Motor neuron (in vitro differentiated cells): ENCODE measurements at regions not wholly inside any gene's neighbourhood (a gene's known extent, or its start where the extent isn't known, plus 50 kb on each side); places are given as distances from the start of the nearest gene placed in this dataset.
A peak's percentile ranks its signal among the peaks of the same experiment; 100 is the strongest.

Experiments used
- ATAC-seq, 8 experiments: fragments of 200-7000 bp; cut with Tn5 transposase; replicated peaks in 6 of 8; 2 replicates each; pipeline ENCODE4 v1.8.0; 2021; ENCODE audit warnings: mild to moderate bottlenecking in 8 of 8, moderate library complexity in 8 of 8
- H3K27ac ChIP-seq, 2 donors: fragments of 250-450 bp; sonication (Bioruptor Pico); 2 replicates each; pipeline ENCODE4 v1.9.0; 2021; ENCODE audit warnings: antibody characterized with exemption in 2 of 2, mild to moderate bottlenecking in 2 of 2, moderate library complexity in 1 of 2
- H3K4me1 ChIP-seq, 2 donors: fragments of 250-450 bp; sonication (Bioruptor Pico); replicated peaks in 1 of 2; 2 replicates each; pipeline ENCODE4 v1.6.1; 2021; ENCODE audit warnings: antibody characterized with exemption in 2 of 2, mild to moderate bottlenecking in 2 of 2, moderate library complexity in 1 of 2
- H3K4me3 ChIP-seq, 5 donors: fragments of 250-450 bp; sonication (Bioruptor Pico); 2 replicates each; pipeline ENCODE4 v1.9.0; 2021; ENCODE audit warnings: antibody characterized with exemption in 5 of 5, mild to moderate bottlenecking in 5 of 5, moderate library complexity in 4 of 5
- WGBS, 10 experiments: fragments of 450-650 bp; shearing (Covaris generic); methylation state at CpG; one replicate each; pipeline ENCODE4 v1.0.0; 2022; 5-methylcytosine and 5-hydroxymethylcytosine counted together
- in situ Hi-C, 9 experiments: fragments of 400-800 bp; cut with MboI; loops; one replicate each; pipeline ENCODE4 v1.15.0; 2021; ENCODE audit warnings: low sequenced_read_pairs in 9 of 9, low pct_unique_long_range_greater_than_20kb in 2 of 9; ENCODE audit not compliant: unreplicated experiment in 9 of 9

DNA sequence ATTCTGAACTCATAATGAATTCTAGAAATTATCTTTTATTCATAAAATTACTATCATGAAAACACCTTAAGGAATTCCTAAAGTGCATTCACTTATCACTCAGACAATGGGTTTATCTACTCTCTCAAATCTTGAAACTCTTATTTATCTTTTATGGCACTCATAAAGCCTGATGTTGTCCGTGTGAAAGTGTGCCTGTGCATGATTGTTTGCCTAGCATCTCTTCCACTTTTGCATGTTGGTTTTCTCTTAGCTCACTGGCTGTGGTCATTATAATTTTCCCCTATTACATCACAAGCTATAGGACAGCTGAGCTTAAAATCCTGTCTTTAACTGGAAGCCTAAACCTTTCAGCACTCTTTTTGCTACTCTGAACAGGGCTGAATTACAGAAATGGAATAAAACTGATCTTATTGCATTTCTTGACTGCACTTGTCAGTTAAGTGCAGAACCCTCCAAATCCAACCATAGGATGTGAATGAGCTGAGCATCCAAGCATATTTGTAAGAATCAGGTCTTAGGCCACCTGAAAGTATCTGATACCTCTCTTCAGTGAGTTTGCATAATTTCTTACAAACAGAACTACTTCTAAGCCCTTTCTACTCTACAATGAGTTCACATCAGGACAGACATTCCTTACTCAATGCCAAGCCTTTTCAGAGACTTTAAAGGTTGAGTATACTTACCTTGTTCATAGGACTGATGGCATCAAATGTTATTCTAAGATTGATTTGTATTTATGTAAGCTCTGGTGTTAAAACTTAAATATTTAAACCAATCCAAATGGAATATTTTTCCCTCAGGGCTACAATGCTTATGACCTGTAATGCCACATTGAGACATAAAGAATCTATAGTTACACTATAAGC is 221.2 kb upstream of the KITLG start:
- in situ Hi-C loops: no loop called here
- Histone ChIP-seq H3K27ac (no peak overlapping the region), H3K4me1 (no peaks in the 10 kb centered on the region), H3K4me3 (no peak overlapping the region)
- no peak for ATAC-seq
- 67 to 100% (median 89%) methylated on average over 1 of the region's 1 CpG; no CpG with 5 or more reads in 4 of the 10 experiments for WGBS, 10 experiments

- Histone ChIP-seq H3K27ac (no peak overlapping the region), H3K4me1 (no peaks in the 10 kb centered on the region), H3K4me3 (no peak overlapping the region)
- ATAC-seq: no peak
- in situ Hi-C loops: no loop called here
These were observed 212.8 kb upstream of the KITLG start for GRCh38 chr12:88793096-88793495.

DNA sequence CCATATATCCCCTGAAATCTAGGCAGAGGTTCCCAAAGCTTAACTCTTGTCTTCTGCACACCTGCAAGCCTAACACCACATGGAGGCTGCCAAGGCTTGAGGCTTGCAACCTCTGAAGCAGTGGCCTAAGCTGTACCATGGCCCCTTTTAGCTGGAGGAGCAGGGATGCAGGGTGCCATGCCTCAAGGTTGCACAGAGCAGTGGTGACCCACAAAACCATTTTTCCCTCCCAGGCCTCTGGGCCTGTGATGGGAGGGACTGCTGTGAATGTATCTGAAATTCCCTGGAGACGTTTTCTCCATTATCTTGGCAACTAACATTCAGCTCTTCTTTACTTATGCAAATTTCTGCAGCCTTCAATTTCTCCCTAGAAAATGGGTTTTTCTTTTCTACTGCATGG is 210.0 kb upstream of the KITLG start:
- in situ Hi-C loops: no loop called here
- 0 to 50% (median 38%) methylated on average over 1 of the region's 1 CpG; no CpG with 5 or more reads in 3 of the 10 experiments for WGBS, 10 experiments

DNA sequence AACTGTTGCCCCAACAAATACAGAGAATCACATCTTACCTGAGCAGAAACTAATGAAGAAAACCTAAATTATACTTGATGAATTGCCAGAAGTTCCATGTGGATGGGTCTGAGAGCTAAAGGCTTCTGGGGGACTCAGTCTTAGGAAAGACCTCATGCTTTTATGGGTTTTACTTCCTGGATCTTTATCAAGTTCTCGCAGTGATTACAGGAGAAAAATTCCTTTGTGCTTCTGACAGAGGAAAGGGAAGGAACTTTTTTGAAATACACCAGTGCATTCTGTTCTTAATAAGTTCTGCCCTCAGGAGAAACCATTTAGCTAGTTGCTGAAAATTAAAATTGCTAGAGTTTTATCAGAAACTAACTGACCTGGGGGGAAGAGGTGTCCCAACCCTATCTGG is 203.9 kb upstream of the KITLG start:
- Histone ChIP-seq H3K4me1 (no peaks in the 10 kb centered on the region), H3K4me3 (no peak overlapping the region), H3K27ac (no peak overlapping the region)
- in situ Hi-C loops: no loop called here
- 75 to 100% (median 100%) methylated on average over 1 of the region's 1 CpG; no CpG with 5 or more reads in 3 of the 10 experiments for WGBS, 10 experiments
- ATAC-seq: no peak

More for the DNA sequence above, 210.0 kb upstream of the KITLG start:
- no peak for ATAC-seq
- H3K4me3 ChIP-seq: no peak overlapping the region
- no peak overlapping the region for H3K27ac ChIP-seq
- H3K4me1 ChIP-seq: no peaks in the 10 kb centered on the region

- peak in 1 of 8 experiments; percentile 20 for ATAC-seq
- in situ Hi-C loops: no loop called here
- no peaks in the 10 kb centered on the region for H3K4me1 ChIP-seq
- WGBS, 10 experiments: 0 to 100% (median 93%) methylated on average over 1 of the region's 1 CpG; no CpG with 5 or more reads in 4 of the 10 experiments
- H3K27ac ChIP-seq: no peak overlapping the region
- no peak overlapping the region for H3K4me3 ChIP-seq
These were observed 202.1 kb upstream of the KITLG start for GRCh38 chr12:88782351-88782750.

- in situ Hi-C loops: no loop called here
- H3K4me1 ChIP-seq: no peaks in the 10 kb centered on the region
- H3K4me3 ChIP-seq: no peak overlapping the region
- H3K27ac ChIP-seq: no peak overlapping the region
- peak in 3 of 8 experiments; percentile 48 to 86 (median 74) for ATAC-seq
These were observed 201.6 kb upstream of the KITLG start for GRCh38 chr12:88781909-88782308.

- in situ Hi-C loops: no loop called here
- no peaks in the 10 kb centered on the region for H3K4me1 ChIP-seq
- WGBS, 10 experiments: 0 to 86% (median 57%) methylated on average over 1 of the region's 1 CpG; no CpG with 5 or more reads in 2 of the 10 experiments
- peak in 2 of 8 experiments; percentile 55 to 85 for ATAC-seq
- no peak overlapping the region for H3K27ac ChIP-seq
- no peak overlapping the region for H3K4me3 ChIP-seq
These were observed 197.8 kb upstream of the KITLG start for GRCh38 chr12:88778064-88778463.

DNA sequence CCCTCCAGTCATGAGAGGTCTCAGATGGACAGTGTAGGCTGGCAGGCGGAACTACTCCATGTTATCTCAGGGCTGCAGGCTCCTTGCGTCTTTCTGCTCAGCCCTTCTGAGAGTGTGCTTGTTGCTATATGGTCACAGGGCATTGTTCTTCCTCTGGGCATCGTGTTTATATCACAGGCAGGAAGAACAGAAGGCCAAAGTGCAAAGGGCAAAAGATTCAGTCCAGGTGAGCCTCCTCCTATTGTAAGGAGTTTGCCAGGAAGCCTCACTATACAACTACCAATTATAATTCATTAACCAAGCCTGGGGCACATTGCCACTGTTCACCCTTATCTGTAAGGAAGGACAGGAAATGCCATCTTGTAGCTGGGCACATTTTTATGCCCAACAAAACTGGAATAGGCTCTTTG is 195.5 kb upstream of the KITLG start:
- 75 to 100% (median 94%) methylated on average over 2 to 3 of the region's 3 CpGs; no CpG with 5 or more reads in 5 of the 10 experiments for WGBS, 10 experiments
- ATAC-seq: no peak
- Histone ChIP-seq H3K27ac (no peak overlapping the region), H3K4me3 (no peak overlapping the region), H3K4me1 (no peaks in the 10 kb centered on the region)
- in situ Hi-C loops: no loop called here

DNA sequence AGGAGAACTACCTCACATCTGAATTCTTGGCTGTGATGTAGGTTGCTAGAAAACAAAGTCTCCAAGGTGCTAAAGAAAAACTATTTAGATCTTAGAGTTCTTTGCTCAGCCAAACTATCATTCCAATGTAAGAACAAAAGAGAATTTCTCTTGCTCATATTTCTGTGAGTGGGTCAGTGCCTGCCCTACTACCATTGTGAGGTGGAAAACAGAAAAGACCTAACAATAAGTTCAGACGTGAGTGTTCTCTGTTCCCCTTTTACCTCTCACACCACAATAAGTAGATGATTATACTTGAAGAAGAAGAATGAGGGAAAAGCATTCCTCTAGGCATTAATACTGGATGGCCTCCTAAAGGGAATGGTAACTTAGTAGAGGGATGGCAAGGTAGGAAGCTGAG is 187.4 kb upstream of the KITLG start:
- in situ Hi-C loops: no loop called here
- WGBS, 10 experiments: 63 to 86% (median 67%) methylated on average over 1 of the region's 1 CpG; no CpG with 5 or more reads in 7 of the 10 experiments
- no peak overlapping the region for H3K4me3 ChIP-seq
- peak in 1 of 8 experiments; percentile 64 for ATAC-seq
- no peaks in the 10 kb centered on the region for H3K4me1 ChIP-seq
- no peak overlapping the region for H3K27ac ChIP-seq

DNA sequence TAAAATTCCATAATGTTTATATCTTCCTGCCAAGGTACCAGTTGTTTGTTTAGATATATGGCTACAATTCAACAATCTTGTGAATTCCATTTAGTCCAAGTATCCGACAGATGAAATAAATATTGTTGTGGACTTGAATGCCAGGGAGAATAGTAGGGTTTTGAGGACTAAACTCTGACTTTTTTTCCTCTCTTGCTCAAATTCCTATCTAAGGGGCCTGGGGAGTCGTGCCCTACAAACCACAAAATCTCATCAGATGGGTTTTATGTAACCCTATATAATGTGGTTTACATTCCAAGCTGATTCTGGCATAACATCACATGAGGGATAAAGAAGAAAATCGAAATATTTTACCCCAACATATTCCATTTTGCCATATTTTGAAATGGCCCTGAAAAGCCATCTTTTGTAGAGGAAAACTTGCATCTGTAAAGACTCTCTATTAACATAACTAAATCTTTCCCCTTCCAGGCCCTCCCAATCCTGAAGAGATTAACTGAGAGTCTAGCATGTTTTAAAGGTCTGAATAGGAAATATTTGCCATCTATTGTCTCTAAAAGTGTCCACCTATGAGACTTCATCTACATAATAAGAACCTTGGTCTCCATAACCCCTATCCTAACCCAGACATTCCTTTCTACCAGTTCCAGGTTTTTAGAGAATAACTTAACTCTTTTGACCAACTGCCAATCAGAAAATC is 184.7 kb upstream of the KITLG start:
- 0 to 81% (median 61%) methylated on average over 1 to 3 of the region's 3 CpGs; no CpG with 5 or more reads in 2 of the 10 experiments for WGBS, 10 experiments
- in situ Hi-C loops: no loop called here
- Histone ChIP-seq H3K4me3 (no peak overlapping the region), H3K4me1 (no peaks in the 10 kb centered on the region), H3K27ac (no peak overlapping the region)
- ATAC-seq: no peak

DNA sequence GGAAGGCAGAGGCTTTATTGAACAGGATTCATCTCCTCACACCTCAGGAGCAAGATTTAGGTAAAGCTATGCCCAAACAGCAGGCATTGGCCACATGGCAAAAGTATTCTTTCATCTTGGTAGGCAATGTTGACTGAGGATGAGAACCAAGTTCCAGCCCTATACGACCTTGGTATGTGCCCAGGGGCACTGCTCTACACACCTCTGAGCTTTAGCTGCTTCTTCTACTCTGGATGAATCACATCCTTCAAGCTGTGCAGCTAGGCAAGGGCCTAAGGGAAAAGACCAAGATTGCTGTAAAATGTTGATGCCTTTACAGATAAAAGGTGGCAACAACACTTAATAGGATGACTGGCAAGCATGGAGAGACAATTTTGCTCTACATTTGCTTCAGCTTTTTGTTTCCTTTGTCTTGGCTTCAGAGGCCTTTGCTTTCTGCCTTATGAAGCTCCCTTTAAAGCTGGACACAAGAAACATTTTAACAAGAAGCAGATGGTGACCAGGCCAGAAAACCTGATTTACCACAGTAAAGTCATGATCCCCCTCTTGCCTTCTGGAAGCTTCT is 183.3 kb upstream of the KITLG start:
- Histone ChIP-seq H3K27ac (no peak overlapping the region), H3K4me3 (no peak overlapping the region), H3K4me1 (no peaks in the 10 kb centered on the region)
- in situ Hi-C loops: no loop called here
- ATAC-seq: no peak
- WGBS, 10 experiments: 17 to 86% (median 65%) methylated on average over 1 of the region's 1 CpG; no CpG with 5 or more reads in 6 of the 10 experiments

DNA sequence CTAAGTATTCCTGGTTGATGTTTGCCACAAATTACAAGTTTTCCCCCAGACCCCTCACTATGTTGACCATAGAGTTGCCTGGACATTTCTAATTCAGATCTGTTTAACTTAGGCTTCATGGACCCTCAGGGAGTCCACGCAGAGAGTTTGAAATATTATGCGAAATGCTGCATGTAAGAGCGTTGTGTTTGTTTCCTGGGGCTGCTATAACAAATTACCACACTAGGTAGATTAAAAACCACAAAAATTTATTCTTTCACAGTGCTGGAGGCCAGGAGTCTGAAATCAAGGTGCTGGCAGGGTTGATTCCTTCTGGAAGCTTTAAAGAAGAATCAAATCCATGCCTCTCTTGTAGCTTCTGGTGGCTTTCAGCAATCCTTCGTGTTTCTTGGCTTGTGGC is 177.9 kb upstream of the KITLG start:
- in situ Hi-C loops: no loop called here
- no peak overlapping the region for H3K4me3 ChIP-seq
- WGBS, 10 experiments: 43 to 97% (median 66%) methylated on average over 1 to 4 of the region's 4 CpGs; no CpG with 5 or more reads in 4 of the 10 experiments
- no peak overlapping the region for H3K27ac ChIP-seq
- no peaks in the 10 kb centered on the region for H3K4me1 ChIP-seq
- ATAC-seq: peak in 1 of 8 experiments; percentile 53

GRCh38 chr12:88756917-88757316 is 176.6 kb upstream of the KITLG start:
- H3K4me3 ChIP-seq: no peak overlapping the region
- no peak for ATAC-seq
- WGBS, 10 experiments: 74 to 92% (median 87%) methylated on average over 1 to 4 of the region's 4 CpGs
- H3K27ac ChIP-seq: no peak overlapping the region
- in situ Hi-C loops: no loop called here
- no peaks in the 10 kb centered on the region for H3K4me1 ChIP-seq
